Left lobe of liver (tissue), 2 donors: ENCODE measurements at regions not wholly inside any gene's neighbourhood (a gene's known extent, or its start where the extent isn't known, plus 50 kb on each side); places are given as distances from the start of the nearest gene placed in this dataset.
A peak's percentile ranks its signal among the peaks of the same experiment; 100 is the strongest.

Experiments used
- ATAC-seq: fragments of 200-7000 bp; cut with Tn5 transposase; one replicate; pipeline ENCODE4 v1.9.1; 2020; ENCODE audit warnings: mild to moderate bottlenecking, moderate library complexity
- DNase-seq: peaks from one replicate; pipeline ENCODE4 v3.0.0-alpha.2; 2020; ENCODE audit warnings: low spot score
- donor health status: DM: no; HTN: no; CAD: no; lungs with moderate emphysema.
- donor health status: DM: no; HTN: yes; CAD: no.

- peak; percentile 46 for ATAC-seq
- DNase-seq: no peak
Observed at GRCh38 chr3:177523872-177524438, 326.7 kb upstream of the TBL1XR1 start.

GRCh38 chr3:177524742-177525141, 327.5 kb upstream of the TBL1XR1 start:
- no peak for ATAC-seq
- no peak for DNase-seq

DNA sequence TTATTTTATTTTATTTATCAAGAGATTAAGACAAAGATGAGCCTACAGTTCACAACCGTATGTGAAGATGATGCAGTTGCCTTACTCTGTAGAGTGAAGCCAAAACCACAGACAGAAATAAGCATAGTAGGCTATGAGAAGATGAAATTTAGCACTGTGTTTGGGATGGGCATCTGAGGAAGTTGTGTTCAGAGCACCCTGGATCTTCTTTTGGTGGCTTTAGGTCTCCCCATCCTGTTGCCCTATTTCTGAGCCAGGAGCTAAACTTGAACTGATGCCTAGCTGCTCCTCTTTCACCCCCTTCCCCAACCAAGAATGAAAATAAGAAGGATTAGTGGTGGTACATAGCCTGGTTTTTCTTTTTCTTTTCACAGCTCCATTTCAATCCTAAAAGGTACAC, 328.1 kb upstream of the TBL1XR1 start:
- DNase-seq (no peak), ATAC-seq (no peak)

- no peak for DNase-seq
- no peak for ATAC-seq
Observed at GRCh38 chr3:177525987-177526712, 328.9 kb upstream of the TBL1XR1 start.

DNA sequence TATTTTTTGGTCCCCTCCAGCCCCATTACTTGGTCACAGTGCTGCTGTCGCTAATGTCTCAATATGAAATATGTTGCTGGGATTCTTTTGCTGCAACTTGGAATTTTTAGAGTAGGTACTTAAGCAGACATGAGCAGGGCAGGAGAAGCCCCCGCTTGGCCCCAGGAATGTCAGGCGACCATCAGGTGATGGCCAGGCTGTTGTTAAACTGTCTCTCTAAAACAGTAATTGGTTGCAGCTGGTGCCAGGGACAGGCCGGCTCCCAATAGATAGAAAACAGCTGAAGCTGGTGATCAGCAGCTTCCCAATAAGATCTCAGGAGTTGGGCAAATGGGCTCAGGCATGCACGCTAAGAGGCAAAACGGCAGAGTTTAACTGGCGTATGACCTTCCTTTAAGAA, 329.9 kb upstream of the TBL1XR1 start:
- no peak for ATAC-seq
- no peak for DNase-seq

GRCh38 chr3:177528306-177529070, 331.2 kb upstream of the TBL1XR1 start:
- DNase-seq (no peak), ATAC-seq (no peak)

GRCh38 chr3:177529071-177529550, 331.8 kb upstream of the TBL1XR1 start:
- DNase-seq (no peak), ATAC-seq (no peak)

- ATAC-seq (no peak), DNase-seq (no peak)
Observed at GRCh38 chr3:177529716-177530335, 332.5 kb upstream of the TBL1XR1 start.

GRCh38 chr3:177530908-177531307, 333.6 kb upstream of the TBL1XR1 start:
- DNase-seq: no peak
- ATAC-seq: no peak

DNA sequence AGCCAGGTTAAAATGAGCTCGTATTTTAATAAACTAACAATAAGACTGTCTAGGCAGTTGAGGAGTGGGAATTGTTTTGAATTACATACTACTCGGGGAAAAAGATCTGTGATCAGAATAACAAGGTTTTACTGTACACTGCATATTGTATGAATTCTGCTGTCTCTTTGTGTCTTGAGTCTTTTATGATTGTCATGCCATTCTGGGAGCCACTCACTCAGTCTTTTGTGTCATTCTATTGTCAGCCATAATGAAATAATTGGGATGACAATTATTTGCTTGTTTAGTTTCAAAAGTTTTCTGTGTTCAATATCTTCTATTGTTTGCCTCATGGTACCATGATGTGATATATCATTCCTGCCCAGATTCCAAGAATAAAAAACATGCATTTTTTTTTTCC, 339.6 kb upstream of the TBL1XR1 start:
- DNase-seq: no peak
- no peak for ATAC-seq

GRCh38 chr3:177537612-177538011, 340.3 kb upstream of the TBL1XR1 start:
- no peak for DNase-seq
- no peak for ATAC-seq

- peak; percentile 93 for ATAC-seq
Observed at GRCh38 chr3:177538048-177538749, 340.9 kb upstream of the TBL1XR1 start.

GRCh38 chr3:177538750-177539730, 341.8 kb upstream of the TBL1XR1 start:
- peak; percentile 13 for ATAC-seq

More at GRCh38 chr3:177538048-177538749, 340.9 kb upstream of the TBL1XR1 start:
- DNase-seq: peak; percentile 57

DNA sequence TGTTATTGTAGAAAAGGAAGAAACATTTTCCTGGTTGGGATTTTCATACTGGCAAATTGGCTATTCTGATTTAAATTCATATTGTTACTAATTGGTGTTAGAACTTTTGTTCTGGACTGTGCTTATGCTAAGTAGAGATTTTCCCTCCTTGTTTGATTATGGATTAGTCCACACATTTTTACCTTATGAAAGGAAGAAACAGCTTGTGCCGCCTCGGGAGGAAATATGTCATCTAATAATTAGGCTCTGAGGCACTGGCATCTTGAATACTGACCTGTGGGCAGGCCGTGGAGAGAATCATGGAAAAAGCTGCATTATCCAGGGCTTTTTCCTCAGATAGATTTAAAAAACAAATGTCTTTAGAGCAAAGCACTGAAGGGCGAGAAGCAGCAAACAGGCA, 344.3 kb upstream of the TBL1XR1 start:
- DNase-seq (no peak), ATAC-seq (no peak)

More at GRCh38 chr3:177538750-177539730, 341.8 kb upstream of the TBL1XR1 start:
- no peak for DNase-seq

- DNase-seq (no peak), ATAC-seq (no peak)
Observed at GRCh38 chr3:177545964-177546363, 348.7 kb upstream of the TBL1XR1 start.

- no peak for ATAC-seq
- no peak for DNase-seq
Observed at GRCh38 chr3:177547711-177548350, 350.5 kb upstream of the TBL1XR1 start.

- ATAC-seq: no peak
- no peak for DNase-seq
Observed at GRCh38 chr3:177550667-177551066, 353.4 kb upstream of the TBL1XR1 start.

DNA sequence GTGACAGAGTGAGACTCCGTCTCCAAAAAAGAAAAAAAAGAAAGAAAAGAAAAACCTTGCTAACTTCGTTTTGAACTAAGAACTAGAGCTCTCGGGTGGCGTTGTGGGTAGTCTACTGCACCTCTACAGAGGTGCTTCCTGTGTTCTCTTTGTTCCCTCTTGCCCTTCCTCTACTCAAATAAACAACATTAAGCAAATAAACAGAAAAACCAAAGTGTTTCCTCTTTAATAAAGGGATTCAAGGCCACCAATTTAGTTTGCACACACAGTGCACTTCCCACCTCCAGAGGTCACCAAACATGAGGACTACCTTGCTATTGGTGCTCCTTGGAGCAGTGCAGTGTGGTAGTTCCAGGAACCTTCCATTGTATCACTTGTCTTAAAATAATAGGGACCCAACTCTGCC, 354.2 kb upstream of the TBL1XR1 start:
- ATAC-seq (peak; percentile 21), DNase-seq (no peak)

DNA sequence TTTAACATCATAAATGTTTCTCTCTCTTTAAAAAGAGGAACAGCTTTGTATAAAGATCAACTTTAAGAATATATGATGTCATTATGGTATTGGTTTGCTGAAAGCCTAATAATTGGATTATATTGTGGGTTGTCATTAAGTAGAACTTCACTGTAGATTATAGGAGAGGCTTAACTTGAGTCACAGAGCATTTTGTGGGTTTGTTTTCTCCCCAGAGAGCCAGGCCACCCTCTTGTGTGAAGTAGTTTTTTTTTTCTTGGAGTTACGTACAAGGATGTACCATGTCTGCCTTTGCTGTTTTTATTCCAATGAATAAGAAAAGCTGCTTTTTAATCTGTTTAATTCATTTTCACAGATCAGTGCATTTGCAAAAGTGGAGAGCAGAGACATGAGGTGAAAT, 354.8 kb upstream of the TBL1XR1 start:
- DNase-seq (no peak), ATAC-seq (no peak)
